ENCODE measurements at regions not wholly inside any gene's neighbourhood (a gene's known extent, or its start where the extent isn't known, plus 50 kb on each side); places are given as distances from the start of the nearest gene placed in this dataset.

GRCh38 chr2:103823847-103824246, 1030.1 kb upstream of the POU3F3 start:
- Histone ChIP-seq H3K9me3 (no peaks in the 10 kb centered on the region), H3K4me3 (no peak overlapping the region), H3K27me3 (ENCODE audit: low read depth) (no peaks in the 10 kb centered on the region), H3K4me1 (no peaks in the 10 kb centered on the region), H3K36me3 (replicated peaks) (no peaks in the 10 kb centered on the region)
- in situ Hi-C loops (cut with MboI; ENCODE audit: low sequenced_read_pairs), result no loop called here
- no peak for DNase-seq (ENCODE audit: low spot score in 2 of 2)

- no peak for DNase-seq (ENCODE audit: low spot score in 2 of 2)
- Histone ChIP-seq H3K36me3 (replicated peaks) (no peaks in the 10 kb centered on the region), H3K9me3 (no peaks in the 10 kb centered on the region; the same call in 1 of the 2 replicates), H3K4me3 (no peak overlapping the region), H3K4me1 (no peaks in the 10 kb centered on the region), H3K27me3 (ENCODE audit: low read depth) (no peaks in the 10 kb centered on the region)
- in situ Hi-C loops (cut with MboI; ENCODE audit: low sequenced_read_pairs), result no loop called here
Observed at GRCh38 chr2:103847276-103847675, 1006.6 kb upstream of the POU3F3 start.

DNA sequence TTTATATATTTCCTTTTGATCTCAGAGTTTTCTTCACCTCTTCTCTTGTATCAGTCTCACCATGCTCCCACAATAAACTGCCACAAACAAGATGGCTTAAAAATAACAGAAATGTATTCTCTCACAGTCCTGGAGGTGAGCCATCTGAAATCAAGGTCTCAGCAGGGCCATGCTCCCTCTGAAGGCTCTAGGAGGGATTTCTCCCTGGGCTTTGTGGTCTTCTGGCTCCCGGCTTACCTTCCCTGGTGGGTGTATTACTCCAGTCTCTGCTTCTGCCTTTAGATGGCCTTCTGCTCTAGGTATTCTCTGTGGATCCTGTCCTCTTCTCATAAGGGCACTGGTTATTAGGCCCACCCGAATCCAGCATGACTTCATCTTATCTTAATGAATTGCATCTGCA, 994.7 kb upstream of the POU3F3 start:
- DNase-seq (ENCODE audit: low spot score in 2 of 2), result no peak
- H3K4me3 ChIP-seq, result no peak overlapping the region
- in situ Hi-C loops (cut with MboI; ENCODE audit: low sequenced_read_pairs), result no loop called here
- no peaks in the 10 kb centered on the region for H3K9me3 ChIP-seq
- no peaks in the 10 kb centered on the region for H3K27me3 ChIP-seq (ENCODE audit: low read depth)
- H3K4me1 ChIP-seq, result no peaks in the 10 kb centered on the region
- H3K36me3 ChIP-seq (replicated peaks), result no peaks in the 10 kb centered on the region

GRCh38 chr2:103860016-103860415, 993.9 kb upstream of the POU3F3 start:
- Histone ChIP-seq H3K36me3 (replicated peaks) (no peaks in the 10 kb centered on the region), H3K9me3 (no peaks in the 10 kb centered on the region), H3K27me3 (ENCODE audit: low read depth) (no peaks in the 10 kb centered on the region), H3K4me3 (no peak overlapping the region), H3K4me1 (no peaks in the 10 kb centered on the region)
- in situ Hi-C loops (cut with MboI; ENCODE audit: low sequenced_read_pairs), result no loop called here
- no peak for DNase-seq (ENCODE audit: low spot score in 2 of 2)

GRCh38 chr2:103868396-103868795, 985.5 kb upstream of the POU3F3 start:
- in situ Hi-C loops (cut with MboI; ENCODE audit: low sequenced_read_pairs), result no loop called here
- H3K27me3 ChIP-seq (ENCODE audit: low read depth), result no peaks in the 10 kb centered on the region
- DNase-seq (ENCODE audit: low spot score in 2 of 2), result no peak
- no peaks in the 10 kb centered on the region for H3K36me3 ChIP-seq (replicated peaks)
- H3K9me3 ChIP-seq, result no peaks in the 10 kb centered on the region
- no peak overlapping the region for H3K4me3 ChIP-seq
- no peaks in the 10 kb centered on the region for H3K4me1 ChIP-seq

DNA sequence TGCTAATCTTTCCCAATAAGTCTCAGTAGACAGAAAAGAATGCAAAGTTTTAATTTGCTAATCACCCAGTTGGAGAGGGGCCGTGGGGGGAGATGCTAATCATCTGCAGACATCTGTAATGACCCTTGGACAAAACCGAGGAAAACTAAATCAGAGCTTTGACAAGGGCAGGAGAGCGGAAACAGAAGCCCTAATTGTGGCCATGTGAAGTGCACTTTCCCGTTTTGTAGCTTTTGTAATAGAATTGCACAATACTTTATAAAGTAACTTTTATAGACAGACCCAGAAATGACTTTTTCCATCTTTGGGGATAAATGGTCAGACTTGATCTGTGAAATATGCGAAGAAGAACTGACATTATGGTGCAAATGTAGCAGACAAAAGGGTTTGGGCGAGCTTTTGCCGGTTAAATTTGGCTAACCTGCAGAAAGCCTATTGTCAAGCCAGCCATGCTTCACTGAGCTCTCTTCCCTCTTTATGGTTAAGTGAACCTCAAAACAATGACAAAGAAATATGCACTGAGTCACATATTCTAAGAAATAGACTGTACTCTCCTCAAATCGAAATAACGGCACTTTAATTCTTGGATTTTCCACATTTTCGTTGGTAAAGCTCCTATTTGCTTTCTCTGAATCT, 980.1 kb upstream of the POU3F3 start:
- Histone ChIP-seq H3K27me3 (ENCODE audit: low read depth) (no peaks in the 10 kb centered on the region), H3K9me3 (no peaks in the 10 kb centered on the region), H3K4me3 (no peak overlapping the region), H3K36me3 (replicated peaks) (no peaks in the 10 kb centered on the region), H3K4me1 (no peaks in the 10 kb centered on the region)
- DNase-seq (ENCODE audit: low spot score in 2 of 2), result no peak
- in situ Hi-C loops (cut with MboI; ENCODE audit: low sequenced_read_pairs), result no loop called here

GRCh38 chr2:103875131-103875530, 978.8 kb upstream of the POU3F3 start:
- Histone ChIP-seq H3K9me3 (no peaks in the 10 kb centered on the region), H3K4me1 (no peaks in the 10 kb centered on the region), H3K36me3 (replicated peaks) (no peaks in the 10 kb centered on the region), H3K4me3 (no peak overlapping the region), H3K27me3 (ENCODE audit: low read depth) (no peaks in the 10 kb centered on the region)
- in situ Hi-C loops (cut with MboI; ENCODE audit: low sequenced_read_pairs), result no loop called here
- no peak for DNase-seq (ENCODE audit: low spot score in 2 of 2)

- Histone ChIP-seq H3K36me3 (replicated peaks) (no peaks in the 10 kb centered on the region), H3K4me3 (no peak overlapping the region), H3K27me3 (ENCODE audit: low read depth) (no peaks in the 10 kb centered on the region), H3K9me3 (no peaks in the 10 kb centered on the region), H3K4me1 (no peaks in the 10 kb centered on the region)
- no peak for DNase-seq (ENCODE audit: low spot score in 2 of 2)
- in situ Hi-C loops (cut with MboI; ENCODE audit: low sequenced_read_pairs), result no loop called here
Observed at GRCh38 chr2:103875531-103875930, 978.4 kb upstream of the POU3F3 start.

GRCh38 chr2:103876611-103877010, 977.3 kb upstream of the POU3F3 start:
- no peak for DNase-seq (ENCODE audit: low spot score in 2 of 2)
- H3K27me3 ChIP-seq (ENCODE audit: low read depth), result no peaks in the 10 kb centered on the region
- in situ Hi-C loops (cut with MboI; ENCODE audit: low sequenced_read_pairs), result no loop called here

GRCh38 chr2:103879101-103879500, 974.8 kb upstream of the POU3F3 start:
- no peak for DNase-seq (ENCODE audit: low spot score in 2 of 2)

More at GRCh38 chr2:103876611-103877010, 977.3 kb upstream of the POU3F3 start:
- Histone ChIP-seq H3K4me3 (no peak overlapping the region), H3K4me1 (no peaks in the 10 kb centered on the region), H3K9me3 (no peaks in the 10 kb centered on the region), H3K36me3 (replicated peaks) (no peaks in the 10 kb centered on the region)

GRCh38 chr2:103880081-103880834, 973.7 kb upstream of the POU3F3 start:
- Histone ChIP-seq H3K27me3 (ENCODE audit: low read depth) (no peaks in the 10 kb centered on the region), H3K4me1 (no peaks in the 10 kb centered on the region), H3K36me3 (replicated peaks) (no peaks in the 10 kb centered on the region), H3K4me3 (no peak overlapping the region), H3K9me3 (no peaks in the 10 kb centered on the region)
- in situ Hi-C loops (cut with MboI; ENCODE audit: low sequenced_read_pairs), result no loop called here
- DNase-seq (ENCODE audit: low spot score in 2 of 2), result no peak

More at GRCh38 chr2:103879101-103879500, 974.8 kb upstream of the POU3F3 start:
- H3K4me1 ChIP-seq, result no peaks in the 10 kb centered on the region
- H3K36me3 ChIP-seq (replicated peaks), result no peaks in the 10 kb centered on the region
- H3K4me3 ChIP-seq, result no peak overlapping the region
- in situ Hi-C loops (cut with MboI; ENCODE audit: low sequenced_read_pairs), result no loop called here
- H3K27me3 ChIP-seq (ENCODE audit: low read depth), result no peaks in the 10 kb centered on the region
- H3K9me3 ChIP-seq, result no peaks in the 10 kb centered on the region

- no peaks in the 10 kb centered on the region for H3K4me1 ChIP-seq
- no peak overlapping the region for H3K4me3 ChIP-seq
- H3K36me3 ChIP-seq (replicated peaks), result no peaks in the 10 kb centered on the region
- no peaks in the 10 kb centered on the region for H3K27me3 ChIP-seq (ENCODE audit: low read depth)
- H3K9me3 ChIP-seq, result no peaks in the 10 kb centered on the region
- in situ Hi-C loops (cut with MboI; ENCODE audit: low sequenced_read_pairs), result no loop called here
- no peak for DNase-seq (ENCODE audit: low spot score in 2 of 2)
Observed at GRCh38 chr2:103887625-103888024, 966.3 kb upstream of the POU3F3 start.

GRCh38 chr2:103896182-103896581, 957.7 kb upstream of the POU3F3 start:
- in situ Hi-C loops (cut with MboI; ENCODE audit: low sequenced_read_pairs), result no loop called here
- H3K4me3 ChIP-seq, result no peak overlapping the region
- no peaks in the 10 kb centered on the region for H3K4me1 ChIP-seq
- H3K36me3 ChIP-seq (replicated peaks), result no peaks in the 10 kb centered on the region
- no peak for DNase-seq (ENCODE audit: low spot score in 2 of 2)
- no peaks in the 10 kb centered on the region for H3K27me3 ChIP-seq (ENCODE audit: low read depth)
- H3K9me3 ChIP-seq, result no peaks in the 10 kb centered on the region

GRCh38 chr2:103898561-103898960, 955.4 kb upstream of the POU3F3 start:
- no peaks in the 10 kb centered on the region for H3K9me3 ChIP-seq
- no peak overlapping the region for H3K4me3 ChIP-seq
- DNase-seq (ENCODE audit: low spot score in 2 of 2), result no peak
- H3K27me3 ChIP-seq (ENCODE audit: low read depth), result no peaks in the 10 kb centered on the region
- H3K36me3 ChIP-seq (replicated peaks), result no peaks in the 10 kb centered on the region
- in situ Hi-C loops (cut with MboI; ENCODE audit: low sequenced_read_pairs), result no loop called here
- no peaks in the 10 kb centered on the region for H3K4me1 ChIP-seq

All from HAP-1 (cell line).